DMS79 (cell line): ENCODE measurements at regions not wholly inside any gene's neighbourhood (a gene's known extent, or its start where the extent isn't known, plus 50 kb on each side); places are given as distances from the start of the nearest gene placed in this dataset.
"Not testable (repeated sequence)": the region's sequence is repeated elsewhere in the genome, so short reads cannot be mapped to it uniquely, and the experiment has no call there.

Experiments
- DNase-seq: peaks from one replicate; lab custom pipeline; 2025; lab: John Stamatoyannopoulos, UW

GRCh38 chr5:124022966-124023365, 511.0 kb downstream of the CSNK1G3 start:
- DNase-seq: no peak

DNA sequence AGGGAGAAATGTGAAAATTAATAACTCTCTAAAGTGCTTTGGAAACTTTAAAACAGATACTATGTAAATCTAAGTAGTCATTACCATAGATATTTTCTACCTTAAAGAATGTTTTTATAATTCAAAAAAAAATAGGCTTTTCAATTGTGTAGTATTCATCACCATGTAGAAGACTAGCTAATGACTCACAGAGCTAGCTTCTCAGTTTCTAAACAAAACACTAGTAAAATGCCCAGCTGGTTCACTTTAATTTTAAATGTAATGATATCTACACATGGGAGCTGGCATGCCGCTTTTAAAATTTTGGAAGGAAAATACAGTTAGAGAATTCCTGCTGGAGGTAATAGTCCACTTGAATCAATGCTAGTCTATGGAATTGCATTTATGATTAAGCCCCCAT, 509.8 kb downstream of the CSNK1G3 start:
- DNase-seq: no peak

DNA sequence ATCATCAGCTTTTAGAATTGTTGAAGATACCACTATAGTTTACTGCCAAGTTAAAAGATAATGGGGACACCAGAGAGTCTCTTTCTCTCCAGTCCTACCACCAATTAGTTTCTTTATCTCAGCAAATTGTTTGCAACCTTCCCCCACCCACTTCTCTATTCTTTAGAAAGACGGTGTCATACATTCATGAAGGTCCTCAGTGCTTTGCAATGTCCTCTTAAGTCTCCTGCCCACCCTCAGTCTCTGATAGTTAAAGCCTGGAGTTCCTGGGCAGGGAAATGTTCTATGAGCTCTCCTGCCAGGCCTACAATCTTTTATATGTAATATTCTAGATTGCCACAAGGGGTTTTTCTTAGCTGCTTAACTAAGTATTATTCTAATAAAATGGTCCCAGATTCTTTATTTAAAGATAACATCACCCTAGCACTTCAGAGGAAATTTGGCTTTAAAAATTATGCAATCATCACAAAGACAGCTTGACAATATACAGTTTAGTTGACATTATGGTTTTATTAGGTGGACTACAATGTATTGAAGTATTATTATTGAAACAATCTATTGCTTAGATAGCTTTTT, 509.2 kb downstream of the CSNK1G3 start:
- no peak for DNase-seq

- not testable (repeated sequence) for DNase-seq
Measured at GRCh38 chr5:124017321-124017720, 505.3 kb downstream of the CSNK1G3 start.

DNA sequence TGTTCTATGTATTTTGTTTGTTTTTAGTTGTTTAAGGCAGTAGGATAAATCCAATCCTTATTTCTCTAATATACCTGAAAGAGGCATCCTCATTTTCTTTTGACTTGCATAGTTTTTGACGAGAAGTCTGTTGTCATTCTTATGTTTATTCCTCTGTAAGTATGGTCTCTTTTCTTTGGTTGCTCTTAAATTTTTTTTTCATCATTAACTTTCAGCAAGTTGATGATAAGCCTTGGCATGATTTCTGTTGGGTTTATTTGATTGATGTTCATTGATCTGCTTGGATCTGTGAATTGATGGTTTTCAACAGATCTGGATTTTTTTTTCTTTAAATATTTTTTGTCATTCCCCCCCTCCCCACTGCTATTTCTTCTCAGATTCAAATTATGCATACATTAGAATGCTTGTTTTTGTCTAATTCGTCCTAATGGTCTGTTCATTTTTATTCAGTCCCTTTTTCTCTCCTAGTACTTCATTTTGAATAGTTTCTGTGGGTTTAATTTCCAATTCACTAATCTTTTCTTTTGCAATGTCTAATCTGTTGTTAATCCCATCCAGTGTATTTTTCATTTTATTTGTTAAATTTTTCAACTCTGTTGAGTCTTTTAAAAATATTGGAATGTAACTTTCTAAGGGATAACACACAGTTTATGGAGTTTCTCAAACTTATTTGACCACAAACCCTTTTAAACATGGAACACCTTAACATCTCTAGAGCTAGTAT, 495.9 kb downstream of the CSNK1G3 start:
- DNase-seq: no peak

- DNase-seq: no peak
Measured at GRCh38 chr5:124001036-124001615, 489.1 kb downstream of the CSNK1G3 start.

DNA sequence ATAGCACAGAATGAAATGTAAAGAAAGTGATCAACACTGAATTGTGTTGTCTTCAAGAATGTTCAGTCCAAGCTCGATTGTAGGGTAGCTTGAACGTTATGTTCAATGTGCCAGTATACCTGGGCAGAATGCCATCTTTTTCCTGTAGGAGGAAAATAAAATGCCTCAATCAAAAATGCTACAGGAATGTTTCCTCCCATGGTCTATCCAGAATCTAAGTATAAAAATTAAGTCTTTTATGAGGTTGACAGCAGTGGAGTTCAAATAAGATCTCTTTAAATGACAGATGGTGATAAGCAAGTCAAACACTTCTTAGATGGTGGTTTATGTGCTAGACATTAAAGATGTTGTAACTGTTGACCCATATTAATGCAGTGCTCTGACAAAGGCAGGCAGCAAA, 488.6 kb downstream of the CSNK1G3 start:
- DNase-seq: no peak

DNA sequence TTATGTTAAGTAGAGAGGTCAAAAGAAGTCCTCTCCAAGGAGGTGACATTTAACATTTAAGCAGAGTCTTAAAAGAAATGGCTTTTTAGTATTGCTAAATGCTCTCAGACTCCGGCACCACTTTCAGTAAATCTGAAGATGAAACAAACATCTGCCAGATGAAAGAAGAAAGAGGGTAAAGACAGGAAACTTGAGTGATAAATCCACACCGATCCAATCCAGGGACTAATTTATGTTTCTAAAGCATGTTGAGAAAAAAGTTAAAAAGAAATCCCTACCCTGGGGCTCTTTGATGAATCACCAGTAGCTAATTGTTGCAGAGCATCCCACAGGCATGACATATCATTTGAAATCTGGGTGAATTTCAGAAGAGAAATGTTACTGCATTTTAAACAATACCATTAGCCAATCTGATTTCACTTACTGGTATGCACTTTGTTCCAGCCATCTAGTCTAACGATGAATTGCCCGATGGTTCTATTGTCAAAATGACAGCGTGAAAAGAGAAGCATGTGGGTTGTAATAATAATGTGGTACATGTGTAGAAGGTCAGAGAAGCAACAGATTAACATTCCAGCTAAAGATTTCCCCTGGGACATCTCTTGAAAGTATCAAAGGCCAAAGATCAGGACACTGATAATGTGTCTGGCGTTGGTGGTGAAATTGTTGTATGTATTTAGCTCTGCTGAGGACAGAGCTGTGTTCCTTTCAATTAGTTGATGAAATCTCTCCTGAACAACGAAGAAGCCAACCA, 485.7 kb downstream of the CSNK1G3 start:
- DNase-seq: no peak

GRCh38 chr5:123997064-123997461, 485.1 kb downstream of the CSNK1G3 start:
- DNase-seq: no peak

GRCh38 chr5:123992641-123993040, 480.7 kb downstream of the CSNK1G3 start:
- no peak for DNase-seq

- no peak for DNase-seq
Measured at GRCh38 chr5:123987956-123988355, 476.0 kb downstream of the CSNK1G3 start.

- DNase-seq: no peak
Measured at GRCh38 chr5:123976379-123977033, 464.5 kb downstream of the CSNK1G3 start.

GRCh38 chr5:123975521-123975920, 463.5 kb downstream of the CSNK1G3 start:
- not testable (repeated sequence) for DNase-seq

DNA sequence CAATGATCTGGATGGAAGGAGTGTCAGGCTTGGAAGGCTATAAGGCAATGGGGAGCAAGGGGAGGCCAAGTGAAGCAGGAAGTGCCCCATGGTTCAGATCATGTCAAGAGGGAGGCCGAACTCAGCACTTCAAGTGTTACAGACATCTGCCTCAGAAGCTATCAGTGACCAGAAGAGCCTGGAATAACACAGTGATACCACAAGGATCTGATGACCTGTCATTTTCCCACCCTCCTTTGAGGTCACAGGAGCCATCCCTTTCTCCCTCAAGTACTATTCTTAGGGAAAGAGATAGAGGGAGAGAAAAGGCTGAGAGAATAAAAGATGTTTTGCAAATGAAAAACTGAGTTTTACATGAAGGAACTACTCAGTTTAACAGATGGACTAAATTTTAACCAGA, 454.8 kb downstream of the CSNK1G3 start:
- DNase-seq: no peak

GRCh38 chr5:123965626-123966025, 453.6 kb downstream of the CSNK1G3 start:
- no peak for DNase-seq

DNA sequence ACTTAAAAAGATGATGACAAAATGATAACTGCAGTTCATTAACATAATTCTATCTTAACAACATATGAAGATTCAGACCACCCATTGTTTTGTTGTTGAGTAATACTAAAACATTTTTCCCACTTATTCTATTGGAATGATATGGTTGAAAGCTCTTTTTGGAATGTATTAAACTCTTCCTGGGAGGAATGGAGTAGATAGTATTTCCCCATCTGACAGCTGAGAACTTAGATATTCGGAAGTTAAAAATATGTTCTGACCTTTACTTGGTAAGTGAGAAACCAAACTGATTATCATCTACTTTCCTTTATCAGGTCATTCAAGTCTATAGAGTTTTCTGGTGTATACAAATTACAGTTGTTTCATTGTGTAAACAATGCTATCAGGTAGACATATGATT, 452.9 kb downstream of the CSNK1G3 start:
- no peak for DNase-seq

- DNase-seq: no peak
Measured at GRCh38 chr5:123960526-123960925, 448.5 kb downstream of the CSNK1G3 start.

DNA sequence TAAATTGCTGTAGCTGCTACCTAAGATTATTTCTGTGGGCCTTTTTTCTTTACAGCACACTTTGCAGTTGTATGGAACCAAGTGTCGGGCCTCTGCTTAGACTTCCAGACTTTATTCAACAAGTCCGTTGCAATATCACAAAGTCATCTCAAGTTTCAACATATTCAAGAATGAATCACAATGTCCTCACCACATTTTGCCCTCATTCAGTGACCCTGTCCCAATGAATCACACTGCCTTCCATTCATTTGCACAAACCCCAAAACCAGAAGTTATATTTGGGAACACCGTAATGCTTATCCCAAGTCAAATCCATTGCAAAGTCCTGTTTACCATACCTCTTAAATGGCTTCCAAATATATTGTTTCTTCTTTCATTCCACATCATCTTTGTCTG, 439.6 kb downstream of the CSNK1G3 start:
- no peak for DNase-seq

GRCh38 chr5:123950701-123951581, 439.0 kb downstream of the CSNK1G3 start:
- DNase-seq: no peak

DNA sequence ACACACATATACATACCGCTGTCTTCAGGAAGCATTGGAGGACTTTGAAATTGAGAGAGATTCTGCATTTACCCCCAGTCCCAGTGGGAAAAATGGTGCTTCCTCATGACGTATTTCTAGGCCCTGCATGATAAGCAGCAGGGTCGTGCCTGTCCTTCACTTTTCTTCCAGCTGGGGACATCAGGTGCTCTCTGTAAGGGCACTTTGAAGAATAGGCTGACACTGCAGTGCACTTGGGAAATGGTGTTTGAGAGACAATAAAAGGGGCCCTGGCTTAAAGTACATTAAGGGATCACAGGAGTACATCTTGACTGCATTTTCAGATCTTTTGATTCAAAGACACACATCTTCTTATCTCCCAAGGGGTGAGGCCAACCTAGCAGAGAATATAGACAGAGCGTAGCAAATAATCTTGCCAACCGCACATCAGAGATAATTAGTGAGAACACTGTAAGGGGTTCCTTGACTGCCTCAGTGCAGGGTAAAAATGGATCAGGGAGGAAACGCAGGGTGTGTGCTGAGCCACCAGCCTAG, 437.9 kb downstream of the CSNK1G3 start:
- no peak for DNase-seq
